ENCODE measurements at regions not wholly inside any gene's neighbourhood (a gene's known extent, or its start where the extent isn't known, plus 50 kb on each side); places are given as distances from the start of the nearest gene placed in this dataset.

GRCh38 chr1:238226810-238227209, 336.1 kb upstream of the ZP4 start:
- no peaks in the 10 kb centered on the region for H3K4me1 ChIP-seq (ENCODE audit: low read length)
- H3F3A ChIP-seq (ENCODE audit: insufficient read depth, low read length), result no peaks in the 10 kb centered on the region
- no peak overlapping the region for H3K9ac ChIP-seq (ENCODE audit: low read length)
- no peaks in the 10 kb centered on the region for H4K20me1 ChIP-seq (ENCODE audit: insufficient read depth, low read length)
- H2AFZ ChIP-seq (ENCODE audit: low read length), result no peak overlapping the region
- H3K9me2 ChIP-seq (replicated peaks; ENCODE audit: insufficient read depth, low read length), result no peaks in the 10 kb centered on the region
- no peak for DNase-seq
- H3K27me3 ChIP-seq (replicated peaks; ENCODE audit: insufficient read depth, low read length), result no peaks in the 10 kb centered on the region
- no peak overlapping the region for H3K4me3 ChIP-seq (ENCODE audit: low read length)
- H3K9me3 ChIP-seq (replicated peaks; ENCODE audit: insufficient read depth, low read length), result no peaks in the 10 kb centered on the region
- H3K36me3 ChIP-seq (replicated peaks; ENCODE audit: insufficient read depth, low read length), result no peaks in the 10 kb centered on the region
- TF ChIP-seq CTCF (IDR thresholded peaks at IDR 0.05; ENCODE audit: low read length) (no peak), EZH2 (optimal IDR thresholded peaks at IDR 0.05; ENCODE audit: low read depth, low read length) (no peak), EZH2phosphoT487 (IDR thresholded peaks at IDR 0.05; ENCODE audit: low read length) (no peak)
- no peak overlapping the region for H3K27ac ChIP-seq (ENCODE audit: low read length)
- H3K4me2 ChIP-seq (ENCODE audit: low read depth, low read length), result no peak overlapping the region
- no peaks in the 10 kb centered on the region for H3K79me2 ChIP-seq (ENCODE audit: low read length)

GRCh38 chr1:238223076-238223640, 332.4 kb upstream of the ZP4 start:
- no peak for DNase-seq
- no peaks in the 10 kb centered on the region for H4K20me1 ChIP-seq (ENCODE audit: insufficient read depth, low read length)

GRCh38 chr1:238221738-238222137, 331.0 kb upstream of the ZP4 start:
- Histone ChIP-seq H3K9me2 (replicated peaks; ENCODE audit: insufficient read depth, low read length) (no peaks in the 10 kb centered on the region), H3K4me2 (ENCODE audit: low read depth, low read length) (no peak overlapping the region), H3F3A (ENCODE audit: insufficient read depth, low read length) (no peaks in the 10 kb centered on the region), H3K36me3 (replicated peaks; ENCODE audit: insufficient read depth, low read length) (no peaks in the 10 kb centered on the region), H3K9me3 (replicated peaks; ENCODE audit: insufficient read depth, low read length) (no peaks in the 10 kb centered on the region), H3K9ac (ENCODE audit: low read length) (no peak overlapping the region), H3K4me3 (ENCODE audit: low read length) (no peak overlapping the region), H3K4me1 (ENCODE audit: low read length) (no peaks in the 10 kb centered on the region), H3K27ac (ENCODE audit: low read length) (no peak overlapping the region), H2AFZ (ENCODE audit: low read length) (no peak overlapping the region), H4K20me1 (ENCODE audit: insufficient read depth, low read length) (no peaks in the 10 kb centered on the region), H3K79me2 (ENCODE audit: low read length) (no peaks in the 10 kb centered on the region), H3K27me3 (replicated peaks; ENCODE audit: insufficient read depth, low read length) (no peaks in the 10 kb centered on the region)
- no peak for DNase-seq
- no peak for TF ChIP-seq EZH2 (optimal IDR thresholded peaks at IDR 0.05; ENCODE audit: low read depth, low read length)
- no peak for TF ChIP-seq CTCF (IDR thresholded peaks at IDR 0.05; ENCODE audit: low read length)
- TF ChIP-seq EZH2phosphoT487 (IDR thresholded peaks at IDR 0.05; ENCODE audit: low read length), result no peak

More at GRCh38 chr1:238223076-238223640, 332.4 kb upstream of the ZP4 start:
- Histone ChIP-seq H3K9me2 (replicated peaks; ENCODE audit: insufficient read depth, low read length) (no peaks in the 10 kb centered on the region), H3K36me3 (replicated peaks; ENCODE audit: insufficient read depth, low read length) (no peaks in the 10 kb centered on the region), H3K9ac (ENCODE audit: low read length) (no peak overlapping the region), H3F3A (ENCODE audit: insufficient read depth, low read length) (no peaks in the 10 kb centered on the region), H3K4me2 (ENCODE audit: low read depth, low read length) (no peak overlapping the region), H3K79me2 (ENCODE audit: low read length) (no peaks in the 10 kb centered on the region), H3K4me3 (ENCODE audit: low read length) (no peak overlapping the region), H3K27ac (ENCODE audit: low read length) (no peak overlapping the region), H3K27me3 (replicated peaks; ENCODE audit: insufficient read depth, low read length) (no peaks in the 10 kb centered on the region), H3K9me3 (replicated peaks; ENCODE audit: insufficient read depth, low read length) (no peaks in the 10 kb centered on the region), H2AFZ (ENCODE audit: low read length) (no peak overlapping the region), H3K4me1 (ENCODE audit: low read length) (no peaks in the 10 kb centered on the region)
- TF ChIP-seq EZH2phosphoT487 (IDR thresholded peaks at IDR 0.05; ENCODE audit: low read length) (no peak), EZH2 (optimal IDR thresholded peaks at IDR 0.05; ENCODE audit: low read depth, low read length) (no peak), CTCF (IDR thresholded peaks at IDR 0.05; ENCODE audit: low read length) (no peak)

Measured in MM.1S (cell line).